Activated CD8-positive, alpha-beta memory T cell treated with anti-CD3 and anti-CD28 coated beads, Interleukin-2, amount 50 U/mL, for 48 hours (primary cell): ENCODE measurements at regions not wholly inside any gene's neighbourhood (a gene's known extent, or its start where the extent isn't known, plus 50 kb on each side); places are given as distances from the start of the nearest gene placed in this dataset.
"Not testable (repeated sequence)": the region's sequence is repeated elsewhere in the genome, so short reads cannot be mapped to it uniquely, and the experiment has no call there.

Experiments
- DNase-seq: peaks from one replicate; pipeline ENCODE4 v3.0.0-alpha.2; 2020

- no peak for DNase-seq
Observed at GRCh38 chr1:38746941-38747600, 112.5 kb downstream of the RRAGC start.

GRCh38 chr1:38746402-38746935 is 113.1 kb downstream of the RRAGC start:
- DNase-seq: no peak

- no peak for DNase-seq
Observed at GRCh38 chr1:38745476-38746401, 113.8 kb downstream of the RRAGC start.

GRCh38 chr1:38744452-38745350 is 114.9 kb downstream of the RRAGC start:
- DNase-seq: no peak

- DNase-seq: no peak
Observed at GRCh38 chr1:38743184-38743583, 116.4 kb downstream of the RRAGC start.

GRCh38 chr1:38741341-38741740 is 118.2 kb downstream of the RRAGC start:
- DNase-seq: no peak

- no peak for DNase-seq
Observed at GRCh38 chr1:38740487-38740886, 119.1 kb downstream of the RRAGC start.

- no peak for DNase-seq
Observed at GRCh38 chr1:38738207-38738606, 121.4 kb downstream of the RRAGC start.

- no peak for DNase-seq
Observed at GRCh38 chr1:38736399-38736798, 123.2 kb downstream of the RRAGC start.

- DNase-seq: no peak
Observed at GRCh38 chr1:38735651-38736161, 123.9 kb downstream of the RRAGC start.

- DNase-seq: no peak
Observed at GRCh38 chr1:38733761-38734160, 125.8 kb downstream of the RRAGC start.

GRCh38 chr1:38730511-38731397 is 128.8 kb downstream of the RRAGC start:
- no peak for DNase-seq

GRCh38 chr1:38728585-38728908 is 131.0 kb downstream of the RRAGC start:
- no peak for DNase-seq

GRCh38 chr1:38727684-38728584 is 131.6 kb downstream of the RRAGC start:
- DNase-seq: no peak

GRCh38 chr1:38725321-38725961 is 134.1 kb downstream of the RRAGC start:
- not testable (repeated sequence) for DNase-seq

GRCh38 chr1:38724160-38725131 is 135.1 kb downstream of the RRAGC start:
- DNase-seq: no peak

- no peak for DNase-seq
Observed at GRCh38 chr1:38721816-38722215, 137.8 kb downstream of the RRAGC start.

GRCh38 chr1:38719880-38720279 is 139.7 kb downstream of the RRAGC start:
- no peak for DNase-seq

GRCh38 chr1:38718031-38718430 is 141.5 kb downstream of the RRAGC start:
- no peak for DNase-seq
